Ascending aorta (tissue), 2 donors: ENCODE measurements at regions not wholly inside any gene's neighbourhood (a gene's known extent, or its start where the extent isn't known, plus 50 kb on each side); places are given as distances from the start of the nearest gene placed in this dataset.

Experiments
- DNase-seq, 2 donors: peaks; one replicate each; pipeline ENCODE4 v3.0.0-alpha.2; 2019; ENCODE audit warnings: low spot score in 2 of 2
- H3K27ac ChIP-seq, 2 donors: fragments of 200-600 bp; sonication (generic); one replicate each; pipeline ENCODE4 v1.5.1; 2016 to 2017; ENCODE audit warnings: mild to moderate bottlenecking in 1 of 2
- H3K27me3 ChIP-seq: fragments of 200-600 bp; sonication (generic); one replicate; pipeline ENCODE4 v1.5.1; 2017
- H3K36me3 ChIP-seq, 2 donors: fragments of 200-600 bp; sonication (generic); one replicate each; pipeline ENCODE4 v1.5.1; 2016
- H3K4me1 ChIP-seq, 2 donors: fragments of 200-600 bp; sonication (generic); one replicate each; pipeline ENCODE4 v1.5.1; 2016 to 2017; ENCODE audit warnings: mild to moderate bottlenecking in 1 of 2
- H3K4me3 ChIP-seq, 2 donors: fragments of 200-600 bp; sonication (generic); one replicate each; pipeline ENCODE4 v1.5.1; 2016 to 2017; ENCODE audit warnings: mild to moderate bottlenecking in 1 of 2
- H3K9me3 ChIP-seq, 2 donors: fragments of 200-600 bp; sonication (generic); one replicate each; pipeline ENCODE4 v1.5.1; 2016
- intact Hi-C: fragments of 100-400 bp; cut with DNase I; formaldehyde crosslinking; loops from one replicate; pipeline ENCODE4 v1.15.1; 2023
- TF ChIP-seq, protein P1 (sequence below), 3 experiments: fragments of 200-600 bp in 2 of 3; fragments of 450-650 bp in 1 of 3; sonication (generic) in 2 of 3; IDR thresholded peaks; one replicate each; pipeline ENCODE4 v1.5.1; 2016 to 2019; ENCODE audit warnings: antibody characterized with exemption in 3 of 3, mild to moderate bottlenecking in 1 of 3, moderate library complexity in 1 of 3

DNA sequence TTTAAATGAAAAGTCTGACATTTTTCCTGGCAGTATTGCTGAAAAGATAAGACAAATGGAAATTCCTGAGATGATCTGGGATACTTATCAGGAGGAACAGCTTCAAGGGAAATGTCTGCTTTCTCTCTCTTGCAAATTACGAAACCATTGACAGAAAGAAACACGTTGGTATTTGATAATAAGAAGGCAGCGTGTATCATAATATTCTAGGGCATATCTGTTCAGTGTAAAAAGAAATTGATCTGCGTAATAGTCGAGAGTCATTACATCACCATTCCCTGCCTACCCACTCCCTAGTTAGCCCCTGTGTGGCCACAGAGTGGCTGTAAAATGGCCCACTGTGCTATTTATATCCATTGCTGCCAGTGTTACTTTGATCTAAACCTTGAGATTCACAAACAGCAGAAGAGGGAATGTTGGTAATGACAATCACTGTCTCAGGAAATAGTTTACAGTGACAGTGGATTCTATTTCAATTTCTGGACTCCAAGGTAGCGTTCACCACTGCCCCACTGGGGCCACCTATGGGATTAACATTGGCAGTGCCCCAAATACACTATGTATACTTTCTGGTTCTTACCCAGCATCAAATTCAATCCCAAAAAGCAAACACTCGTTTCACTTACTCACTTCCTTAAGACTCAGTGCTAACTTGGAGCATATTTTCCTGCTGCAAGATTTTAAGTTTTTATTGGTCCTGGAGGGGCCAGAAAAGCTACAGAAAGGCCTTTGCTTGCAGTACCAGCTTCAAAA lies 133.4 kb upstream of the GAS1 start:
- TF ChIP-seq, protein P1, sequence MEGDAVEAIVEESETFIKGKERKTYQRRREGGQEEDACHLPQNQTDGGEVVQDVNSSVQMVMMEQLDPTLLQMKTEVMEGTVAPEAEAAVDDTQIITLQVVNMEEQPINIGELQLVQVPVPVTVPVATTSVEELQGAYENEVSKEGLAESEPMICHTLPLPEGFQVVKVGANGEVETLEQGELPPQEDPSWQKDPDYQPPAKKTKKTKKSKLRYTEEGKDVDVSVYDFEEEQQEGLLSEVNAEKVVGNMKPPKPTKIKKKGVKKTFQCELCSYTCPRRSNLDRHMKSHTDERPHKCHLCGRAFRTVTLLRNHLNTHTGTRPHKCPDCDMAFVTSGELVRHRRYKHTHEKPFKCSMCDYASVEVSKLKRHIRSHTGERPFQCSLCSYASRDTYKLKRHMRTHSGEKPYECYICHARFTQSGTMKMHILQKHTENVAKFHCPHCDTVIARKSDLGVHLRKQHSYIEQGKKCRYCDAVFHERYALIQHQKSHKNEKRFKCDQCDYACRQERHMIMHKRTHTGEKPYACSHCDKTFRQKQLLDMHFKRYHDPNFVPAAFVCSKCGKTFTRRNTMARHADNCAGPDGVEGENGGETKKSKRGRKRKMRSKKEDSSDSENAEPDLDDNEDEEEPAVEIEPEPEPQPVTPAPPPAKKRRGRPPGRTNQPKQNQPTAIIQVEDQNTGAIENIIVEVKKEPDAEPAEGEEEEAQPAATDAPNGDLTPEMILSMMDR (IDR thresholded peaks at IDR 0.05): no peak
- Histone ChIP-seq H3K4me3 (no peak overlapping the region), H3K27me3 (no peaks in the 10 kb centered on the region), H3K4me1 (no peaks in the 10 kb centered on the region), H3K27ac (peak overlapping the region; percentile 25 to 55), H3K9me3 (no peaks in the 10 kb centered on the region), H3K36me3 (no peaks in the 10 kb centered on the region)
- DNase-seq: no peak
- intact Hi-C loops: no loop called here

DNA sequence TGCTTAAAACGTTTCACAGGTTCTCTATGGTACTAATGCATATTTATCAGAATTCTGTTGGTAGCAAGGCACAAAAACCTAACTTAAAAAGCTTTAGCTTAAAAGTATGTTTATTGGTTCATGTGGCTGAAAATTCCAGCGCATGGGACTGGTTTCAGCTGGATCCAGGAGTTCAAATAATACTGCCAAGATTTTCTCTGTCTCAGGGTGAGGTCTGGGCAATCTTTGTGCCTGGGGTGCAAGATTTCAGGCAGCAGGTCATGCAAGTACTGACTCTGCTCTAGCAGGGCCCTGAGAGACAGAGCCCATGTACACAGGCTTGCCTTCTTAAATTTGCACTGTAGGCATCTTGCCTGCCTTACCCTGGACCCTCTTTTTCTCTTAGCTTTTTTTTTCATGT lies 134.2 kb upstream of the GAS1 start:
- intact Hi-C loops: no loop called here

DNA sequence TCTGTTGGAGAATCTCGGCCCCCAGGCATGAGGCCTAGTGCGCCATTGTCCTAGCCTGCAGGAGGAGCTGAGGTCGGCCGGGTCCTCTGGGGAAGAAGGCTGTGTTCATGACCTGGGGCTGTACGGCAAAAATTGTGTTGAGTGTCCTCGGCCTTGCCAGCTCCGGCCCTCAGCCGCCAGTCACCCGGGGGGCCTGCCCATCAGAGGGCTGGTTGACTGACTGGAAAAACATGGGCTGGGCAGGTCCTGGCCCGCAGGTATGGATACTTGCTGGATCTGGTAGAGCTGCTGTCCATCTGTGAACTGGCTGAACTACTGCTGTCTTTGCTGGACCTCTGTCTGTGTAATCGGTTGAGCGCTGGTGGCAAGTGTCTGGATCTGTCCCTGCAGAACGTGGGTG lies 136.7 kb upstream of the GAS1 start:
- no peak overlapping the region for H3K27ac ChIP-seq
- H3K27me3 ChIP-seq: no peaks in the 10 kb centered on the region
- no peak for DNase-seq
- intact Hi-C loops: no loop called here
- TF ChIP-seq, protein P1 (IDR thresholded peaks at IDR 0.05): no peak
- H3K4me1 ChIP-seq: peaks cover 4 to 6% of the 10 kb centered on the region in 2 donors
- no peaks in the 10 kb centered on the region for H3K36me3 ChIP-seq
- no peaks in the 10 kb centered on the region for H3K9me3 ChIP-seq
- H3K4me3 ChIP-seq: no peak overlapping the region

More for the DNA sequence above, 134.2 kb upstream of the GAS1 start:
- Histone ChIP-seq H3K27ac (no peak overlapping the region), H3K36me3 (no peaks in the 10 kb centered on the region), H3K27me3 (no peaks in the 10 kb centered on the region), H3K4me3 (no peak overlapping the region), H3K4me1 (no peaks in the 10 kb centered on the region), H3K9me3 (no peaks in the 10 kb centered on the region)
- no peak for DNase-seq
- TF ChIP-seq, protein P1 (IDR thresholded peaks at IDR 0.05): no peak

DNA sequence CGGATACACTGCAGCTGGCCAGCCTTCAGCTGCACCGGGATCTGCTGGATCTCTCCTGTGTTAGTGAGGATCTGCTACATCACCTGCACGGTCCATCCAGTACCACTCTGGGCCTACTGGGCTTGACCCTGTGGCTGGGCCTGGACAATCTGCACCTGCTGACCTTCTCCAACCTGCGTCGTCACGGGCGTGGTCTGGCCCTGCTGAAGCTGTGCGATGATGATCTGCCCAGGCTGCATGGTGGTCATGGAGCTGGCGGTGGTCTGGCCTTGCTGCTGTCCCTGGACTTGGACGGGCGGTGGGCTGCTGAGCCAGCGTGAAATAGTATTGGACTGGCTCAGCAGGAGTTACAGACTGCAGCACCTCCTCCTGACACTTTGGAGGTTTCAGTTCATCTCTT lies 137.1 kb upstream of the GAS1 start:
- Histone ChIP-seq H3K27me3 (no peaks in the 10 kb centered on the region), H3K4me3 (no peak overlapping the region), H3K36me3 (no peaks in the 10 kb centered on the region), H3K4me1 (peaks cover 4 to 6% of the 10 kb centered on the region in 2 donors), H3K27ac (no peak overlapping the region), H3K9me3 (no peaks in the 10 kb centered on the region)
- TF ChIP-seq, protein P1 (IDR thresholded peaks at IDR 0.05): no peak
- no peak for DNase-seq
- intact Hi-C loops: no loop called here

DNA sequence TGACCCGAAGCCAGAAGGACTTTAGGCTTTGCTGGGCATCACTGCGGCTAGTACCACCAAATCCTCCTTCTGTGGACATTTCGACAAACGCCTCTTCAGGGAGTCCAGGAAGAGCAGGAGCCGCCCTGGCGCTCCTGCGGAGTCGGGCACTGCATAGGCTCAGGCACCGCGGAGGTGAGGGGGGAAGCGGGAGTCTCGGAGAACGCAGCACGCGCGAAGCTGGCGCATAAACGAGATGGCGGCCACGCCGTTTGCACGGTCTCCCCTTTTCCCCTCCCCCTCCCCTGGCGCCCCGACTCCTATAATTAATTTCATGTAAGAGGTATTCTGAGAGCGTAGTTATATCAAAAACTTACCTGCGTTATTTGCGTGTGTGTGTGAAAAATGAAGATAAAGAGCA lies 137.8 kb upstream of the GAS1 start:
- Histone ChIP-seq H3K36me3 (no peaks in the 10 kb centered on the region), H3K9me3 (no peaks in the 10 kb centered on the region), H3K27me3 (no peaks in the 10 kb centered on the region), H3K4me1 (peaks cover 4 to 6% of the 10 kb centered on the region in 2 donors), H3K4me3 (no peak overlapping the region), H3K27ac (no peak overlapping the region)
- TF ChIP-seq, protein P1 (IDR thresholded peaks at IDR 0.05): no peak
- intact Hi-C loops: no loop called here
- DNase-seq: no peak
